Urinary bladder (tissue), 3 donors: ENCODE measurements at regions not wholly inside any gene's neighbourhood (a gene's known extent, or its start where the extent isn't known, plus 50 kb on each side); places are given as distances from the start of the nearest gene placed in this dataset.
"Not testable (repeated sequence)": the region's sequence is repeated elsewhere in the genome, so short reads cannot be mapped to it uniquely, and the experiment has no call there.

Experiments
- DNase-seq: peaks from one replicate; pipeline ENCODE4 v3.0.0-alpha.2; 2015; ENCODE audit errors: extremely low spot score
- H3K27ac ChIP-seq: one replicate; pipeline ENCODE4 v1.5.1; 2013; ENCODE audit warnings: low read depth, mild to moderate bottlenecking, moderate library complexity
- H3K36me3 ChIP-seq: one replicate; pipeline ENCODE4 v1.6.1; 2013; ENCODE audit warnings: mild to moderate bottlenecking, moderate library complexity; ENCODE audit not compliant: insufficient read depth
- H3K4me1 ChIP-seq: one replicate; pipeline ENCODE4 v1.6.1; 2013; ENCODE audit warnings: mild to moderate bottlenecking, moderate library complexity; ENCODE audit not compliant: insufficient read depth
- H3K4me3 ChIP-seq: one replicate; pipeline ENCODE4 v1.5.1; 2013; ENCODE audit warnings: low read depth, low read length
- WGBS: extraction: QIAGEN DNeasy Blood & Tissue Kit; methylation state at CpG from one replicate; pipeline ENCODE4 v1.1.7; 2013; 5-methylcytosine and 5-hydroxymethylcytosine counted together
- donor health status: healthy with polysubstance abuse.
- donor health status: healthy.

DNA sequence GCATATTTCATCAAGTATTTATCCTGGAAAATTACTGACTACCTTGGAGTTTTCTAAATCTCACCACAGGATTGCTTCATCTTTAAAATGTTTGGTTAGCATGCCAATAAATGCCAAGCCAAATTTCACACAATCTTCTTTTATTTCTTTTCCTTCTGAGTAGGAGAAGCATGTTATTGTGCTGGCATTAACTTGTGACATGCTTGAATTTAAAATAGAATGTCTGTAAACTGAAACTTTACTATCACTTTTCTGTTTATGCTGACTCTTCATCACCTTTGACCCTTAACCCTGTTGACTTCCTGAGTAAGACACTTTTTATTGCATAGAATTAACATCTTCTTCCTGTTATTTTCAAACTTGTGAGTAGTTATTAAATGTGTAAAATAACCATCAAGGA, 56.2 kb upstream of the LRRTM4 start:
- DNase-seq = no peak
- no peak overlapping the region for H3K4me3 ChIP-seq

DNA sequence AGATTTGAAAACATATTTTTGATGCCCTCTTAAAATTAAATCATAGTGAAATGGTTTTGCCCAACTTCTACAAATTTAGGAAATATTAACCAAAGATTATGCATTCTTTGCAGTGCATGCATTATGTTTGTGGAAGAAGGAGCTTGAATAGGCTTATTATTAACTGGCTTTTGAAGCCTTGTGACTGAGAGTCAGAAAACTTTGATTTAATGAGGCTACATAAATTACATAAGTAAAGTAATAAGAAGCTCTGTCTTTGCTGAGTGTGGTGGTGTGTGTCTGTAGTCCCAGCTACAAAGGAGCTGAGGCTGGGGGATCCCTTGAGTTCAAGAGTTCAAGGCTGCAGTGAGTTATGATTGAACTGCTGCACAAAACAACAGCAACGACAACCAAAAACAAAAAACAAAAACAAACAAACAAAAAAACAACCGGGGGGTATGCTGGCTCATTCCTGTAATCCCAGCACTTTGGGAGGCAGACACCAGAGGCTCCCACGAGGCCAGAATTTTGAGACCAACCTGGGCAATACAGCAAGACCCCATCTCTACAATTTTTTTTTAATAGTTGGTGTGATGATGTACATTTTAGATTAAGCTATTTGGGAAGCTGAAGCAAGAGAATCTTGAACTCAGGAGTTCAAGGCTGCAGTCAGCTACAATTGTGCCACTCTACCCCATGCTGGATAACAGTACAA, 57.0 kb upstream of the LRRTM4 start:
- no peak overlapping the region for H3K27ac ChIP-seq
- H3K4me1 ChIP-seq = no peaks in the 10 kb centered on the region
- no peak for DNase-seq
- H3K36me3 ChIP-seq = no peaks in the 10 kb centered on the region
- H3K4me3 ChIP-seq = no peak overlapping the region
- WGBS = 78% methylated on average over 3 of the region's 3 CpGs

More for the DNA sequence above, 56.2 kb upstream of the LRRTM4 start:
- H3K4me1 ChIP-seq = no peaks in the 10 kb centered on the region
- H3K27ac ChIP-seq = no peak overlapping the region
- no peaks in the 10 kb centered on the region for H3K36me3 ChIP-seq

DNA sequence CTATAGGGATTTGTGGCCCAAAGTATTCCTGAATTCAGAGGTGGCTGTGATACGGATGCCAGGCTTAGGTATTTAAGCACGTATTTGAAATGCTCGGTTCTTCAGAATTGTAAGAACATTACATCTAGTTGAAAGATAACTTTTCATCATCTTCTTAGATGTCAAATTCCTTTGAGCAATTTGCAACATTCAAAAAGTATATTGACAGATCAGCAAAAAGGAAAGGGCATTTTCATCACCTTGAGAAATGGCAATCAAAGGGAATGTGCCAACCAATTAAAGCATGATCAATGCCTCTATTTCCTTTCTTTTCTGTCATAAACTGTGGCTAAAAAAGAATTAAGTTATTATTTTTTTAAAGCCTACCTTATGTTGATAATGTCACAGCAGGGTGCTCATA, 66.3 kb upstream of the LRRTM4 start:
- DNase-seq = no peak
- Histone ChIP-seq H3K36me3 (no peaks in the 10 kb centered on the region), H3K4me1 (no peaks in the 10 kb centered on the region), H3K4me3 (no peak overlapping the region), H3K27ac (no peak overlapping the region)
- WGBS = 95% methylated on average over 3 of the region's 3 CpGs

DNA sequence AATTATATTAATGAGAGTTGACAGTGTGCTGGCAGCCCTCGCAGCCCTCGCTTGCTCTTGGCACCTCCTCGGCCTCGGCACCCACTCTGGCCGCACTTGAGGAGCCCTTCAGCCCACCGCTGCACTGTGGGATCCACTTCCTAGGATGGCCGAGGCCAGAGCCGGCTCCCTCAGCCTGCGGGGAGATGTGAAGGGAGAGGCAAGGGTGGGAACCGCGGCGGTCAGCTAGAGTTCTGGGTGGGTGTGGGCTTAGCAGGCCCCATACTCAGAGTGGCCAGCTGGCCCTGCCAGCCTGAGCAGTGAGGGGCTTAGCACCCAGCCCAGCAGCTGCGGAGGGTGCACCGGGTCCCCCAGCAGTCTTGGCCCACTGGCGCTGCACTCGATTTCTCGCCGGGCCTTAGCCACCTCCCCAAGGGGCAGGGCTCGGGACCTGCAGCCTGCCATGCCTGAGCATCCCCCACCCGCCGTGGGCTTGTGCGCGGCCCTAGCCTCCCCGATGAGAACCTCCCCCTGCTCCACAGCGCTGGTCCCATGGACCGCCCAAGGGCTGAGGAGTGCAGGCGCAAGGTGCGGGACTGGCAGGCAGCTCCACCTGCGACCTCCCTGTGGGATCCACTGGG, 68.2 kb upstream of the LRRTM4 start:
- H3K4me3 ChIP-seq = no peak overlapping the region
- DNase-seq = no peak
- WGBS = 96% methylated on average over 29 of the region's 29 CpGs
- H3K4me1 ChIP-seq = no peaks in the 10 kb centered on the region
- no peaks in the 10 kb centered on the region for H3K36me3 ChIP-seq
- no peak overlapping the region for H3K27ac ChIP-seq

DNA sequence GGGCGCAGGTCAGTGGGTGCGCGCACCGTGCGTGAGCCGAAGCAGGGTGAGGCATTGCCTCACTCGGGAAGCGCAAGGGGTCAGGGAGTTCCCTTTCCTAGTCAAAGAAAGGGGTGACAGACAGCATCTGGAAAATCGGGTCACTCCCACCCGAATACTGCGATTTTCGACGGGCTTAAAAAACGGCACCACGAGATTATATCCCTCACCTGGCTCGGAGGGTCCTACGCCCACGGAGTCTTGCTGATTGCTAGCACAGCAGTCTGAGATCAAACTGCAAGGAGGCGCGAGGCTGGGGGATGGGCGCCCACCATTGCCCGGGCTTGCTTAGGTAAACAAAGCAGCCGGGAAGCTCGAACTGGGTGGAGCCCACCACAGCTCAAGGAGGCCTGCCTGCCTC, 70.8 kb upstream of the LRRTM4 start:
- H3K4me3 ChIP-seq, H3K36me3 ChIP-seq, H3K4me1 ChIP-seq, H3K27ac ChIP-seq, DNase-seq: not testable (repeated sequence)
- 85% methylated on average over 24 of the region's 24 CpGs for WGBS

DNA sequence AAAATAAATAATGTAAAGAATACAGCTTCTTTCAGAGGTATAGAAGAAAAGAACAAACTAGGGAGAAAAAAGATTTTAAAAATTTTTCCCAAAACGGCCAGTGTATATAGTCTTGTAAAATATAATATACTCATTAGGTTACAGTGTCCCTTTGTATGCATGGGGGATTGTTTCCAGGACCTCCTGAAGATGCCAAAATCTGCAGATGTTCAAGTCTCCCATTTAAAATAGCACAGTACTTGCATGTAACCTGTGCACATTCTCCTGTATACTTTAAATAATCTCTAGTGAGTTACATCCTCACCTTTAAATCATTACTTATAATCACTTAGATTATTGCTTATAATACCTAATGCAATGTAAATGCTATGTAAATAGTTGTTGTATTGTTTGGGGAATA, 80.6 kb upstream of the LRRTM4 start:
- WGBS = 40% methylated on average over 1 of the region's 1 CpG
- no peak overlapping the region for H3K4me3 ChIP-seq
- H3K36me3 ChIP-seq = no peaks in the 10 kb centered on the region
- H3K27ac ChIP-seq = no peak overlapping the region
- DNase-seq = no peak
- H3K4me1 ChIP-seq = no peaks in the 10 kb centered on the region

DNA sequence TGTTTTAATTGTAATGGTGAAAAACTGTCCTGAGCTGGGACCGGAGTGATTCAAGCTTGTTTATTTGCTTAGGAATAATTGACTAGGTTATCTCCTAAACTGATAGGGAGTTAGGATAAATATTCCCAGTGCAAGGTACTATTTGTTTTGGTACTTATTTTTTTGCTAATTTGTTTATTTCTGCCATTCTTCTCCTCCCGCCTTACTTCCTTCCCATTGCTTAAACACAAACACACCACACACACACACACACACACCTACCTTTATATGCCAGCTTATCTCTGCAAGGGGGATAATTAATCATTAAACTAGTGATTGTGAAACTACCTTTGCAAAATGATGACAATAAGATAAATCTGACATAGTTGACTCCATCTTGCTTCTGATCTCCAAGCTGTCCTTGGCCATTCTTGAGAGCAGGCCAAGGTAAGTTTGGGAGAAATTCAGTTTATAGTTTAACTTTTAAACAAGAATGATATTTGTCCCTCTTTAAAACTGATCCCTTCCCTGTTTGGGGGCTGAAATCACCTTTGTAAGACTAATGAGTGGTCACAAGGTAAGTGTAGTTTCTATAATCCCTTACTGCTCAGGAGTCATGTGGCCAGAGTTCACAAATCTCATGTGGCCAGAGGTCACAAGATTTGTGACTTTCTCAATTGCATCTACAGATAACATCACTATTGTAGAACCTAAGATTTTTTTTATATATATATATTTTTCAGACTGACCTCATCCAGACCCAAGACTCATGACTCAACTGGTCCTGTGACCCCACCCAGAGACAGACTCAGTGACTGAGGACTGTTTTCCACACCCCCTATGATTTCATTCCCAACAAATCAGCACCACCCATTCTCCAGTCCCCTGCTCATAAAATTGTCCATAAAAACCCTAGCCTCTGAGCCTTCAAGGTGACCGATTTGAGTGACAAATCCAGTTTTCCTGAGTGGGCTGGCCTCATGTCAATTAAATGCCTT, 83.1 kb upstream of the LRRTM4 start:
- no peak for DNase-seq
- 81% methylated on average over 3 of the region's 3 CpGs for WGBS
- H3K4me3 ChIP-seq = no peak overlapping the region

DNA sequence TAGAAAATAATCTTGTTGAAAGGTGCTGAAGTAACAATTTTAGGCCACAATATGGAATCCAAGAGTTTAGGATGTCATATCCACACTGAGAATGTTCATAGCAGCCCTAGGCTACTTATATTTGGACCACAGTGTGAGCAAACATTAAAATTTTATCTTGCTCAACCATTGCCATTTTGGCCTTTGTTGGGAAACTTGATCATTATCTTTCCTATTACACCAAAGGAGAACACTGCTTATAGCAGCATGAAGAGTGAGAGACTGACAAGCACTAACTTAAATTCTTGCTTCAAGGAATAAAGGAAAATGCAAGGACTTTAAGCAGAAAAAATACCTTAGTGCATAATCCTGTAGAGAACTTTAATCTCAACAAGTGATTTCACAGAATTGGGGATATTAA, 86.3 kb upstream of the LRRTM4 start:
- H3K27ac ChIP-seq = no peak overlapping the region
- no peak for DNase-seq
- no peaks in the 10 kb centered on the region for H3K36me3 ChIP-seq
- no peak overlapping the region for H3K4me3 ChIP-seq
- no peaks in the 10 kb centered on the region for H3K4me1 ChIP-seq

More for the DNA sequence above, 83.1 kb upstream of the LRRTM4 start:
- Histone ChIP-seq H3K36me3 (no peaks in the 10 kb centered on the region), H3K27ac (no peak overlapping the region), H3K4me1 (no peaks in the 10 kb centered on the region)

DNA sequence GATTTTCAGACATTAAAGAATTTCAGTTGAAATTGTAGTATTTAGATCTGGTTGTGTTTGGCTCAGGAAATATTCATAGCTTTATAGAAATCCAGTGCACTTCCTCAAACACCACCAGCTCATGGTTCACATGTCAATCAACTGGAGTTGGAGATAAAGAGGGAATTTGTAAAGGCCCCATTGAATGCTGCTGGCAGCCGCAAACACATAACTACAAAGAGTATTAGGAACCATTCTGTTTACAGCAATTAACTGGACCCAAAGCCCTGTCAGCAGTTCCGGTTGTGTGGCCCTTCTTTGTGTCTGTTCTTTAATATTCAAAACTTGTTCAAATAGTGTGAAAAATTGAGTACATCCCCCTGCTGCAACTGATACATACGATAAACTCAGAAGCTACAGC, 107.4 kb upstream of the LRRTM4 start:
- Histone ChIP-seq H3K4me3 (no peak overlapping the region), H3K36me3 (no peaks in the 10 kb centered on the region), H3K27ac (no peak overlapping the region), H3K4me1 (no peaks in the 10 kb centered on the region)
- 67% methylated on average over 3 of the region's 3 CpGs for WGBS
- DNase-seq = no peak

DNA sequence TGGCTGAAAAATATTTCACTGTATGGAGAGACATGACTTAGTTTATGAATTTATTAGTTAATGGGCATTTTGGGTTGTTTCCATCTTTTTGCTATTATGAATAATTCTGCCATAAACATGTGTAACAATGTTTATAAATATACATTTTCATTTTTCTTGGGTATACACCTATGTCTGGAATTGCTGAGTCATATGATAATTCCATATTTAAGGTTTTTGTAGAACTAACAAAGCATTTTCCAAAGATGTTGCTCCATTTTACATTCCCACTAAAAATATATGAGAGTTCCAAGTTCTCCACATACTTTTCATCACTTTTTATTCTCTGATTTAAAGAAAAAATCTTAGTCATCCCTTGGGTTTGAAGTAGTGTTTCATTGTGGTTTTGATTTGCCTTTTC, 108.8 kb upstream of the LRRTM4 start:
- Histone ChIP-seq H3K27ac (no peak overlapping the region), H3K4me1 (no peaks in the 10 kb centered on the region), H3K4me3 (no peak overlapping the region), H3K36me3 (no peaks in the 10 kb centered on the region)
- no peak for DNase-seq

DNA sequence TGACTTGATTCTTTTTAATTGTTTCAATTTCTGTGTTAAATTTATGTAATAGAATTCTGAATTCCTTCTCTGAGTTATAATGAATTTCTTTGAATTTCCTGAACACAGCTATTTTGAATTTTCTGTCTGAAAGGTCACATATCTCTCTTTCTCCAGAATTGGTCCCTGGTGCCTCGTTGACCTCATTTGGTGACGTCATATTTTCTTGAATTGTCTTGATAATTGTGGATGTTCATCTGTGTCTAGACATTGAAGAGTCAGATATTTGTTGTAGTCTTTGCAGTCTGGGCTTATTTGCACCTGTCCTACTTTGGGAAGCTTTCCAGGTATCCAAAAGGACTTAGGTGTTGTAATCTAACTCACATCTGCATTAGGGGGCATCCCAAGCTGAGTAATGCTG, 111.4 kb upstream of the LRRTM4 start:
- WGBS = 82% methylated on average over 2 of the region's 2 CpGs
- Histone ChIP-seq H3K27ac (no peak overlapping the region), H3K4me1 (no peaks in the 10 kb centered on the region), H3K4me3 (no peak overlapping the region), H3K36me3 (no peaks in the 10 kb centered on the region)
- DNase-seq = no peak

DNA sequence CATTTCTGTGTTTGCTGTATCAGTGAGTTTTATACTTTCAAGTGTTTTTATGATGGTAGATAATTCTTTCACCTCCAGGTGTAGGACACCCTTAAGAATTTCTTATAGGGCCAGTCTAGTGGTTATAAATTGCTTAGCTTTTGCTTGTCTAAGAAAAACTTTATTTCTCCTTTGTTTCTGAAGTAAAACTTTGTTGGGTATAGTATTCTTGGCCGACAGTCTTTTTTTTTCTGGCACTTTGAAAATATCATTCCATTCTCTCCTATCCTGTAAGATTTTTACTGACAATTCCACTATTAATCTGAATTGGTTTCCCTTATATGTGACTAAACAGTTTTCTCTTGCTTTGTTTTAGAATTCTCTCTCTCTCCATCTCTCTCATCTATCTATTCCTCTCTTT, 118.7 kb upstream of the LRRTM4 start:
- H3K36me3 ChIP-seq = no peaks in the 10 kb centered on the region
- no peak for DNase-seq
- no peak overlapping the region for H3K27ac ChIP-seq
- no peaks in the 10 kb centered on the region for H3K4me1 ChIP-seq
- no peak overlapping the region for H3K4me3 ChIP-seq
- 88% methylated on average over 1 of the region's 1 CpG for WGBS

DNA sequence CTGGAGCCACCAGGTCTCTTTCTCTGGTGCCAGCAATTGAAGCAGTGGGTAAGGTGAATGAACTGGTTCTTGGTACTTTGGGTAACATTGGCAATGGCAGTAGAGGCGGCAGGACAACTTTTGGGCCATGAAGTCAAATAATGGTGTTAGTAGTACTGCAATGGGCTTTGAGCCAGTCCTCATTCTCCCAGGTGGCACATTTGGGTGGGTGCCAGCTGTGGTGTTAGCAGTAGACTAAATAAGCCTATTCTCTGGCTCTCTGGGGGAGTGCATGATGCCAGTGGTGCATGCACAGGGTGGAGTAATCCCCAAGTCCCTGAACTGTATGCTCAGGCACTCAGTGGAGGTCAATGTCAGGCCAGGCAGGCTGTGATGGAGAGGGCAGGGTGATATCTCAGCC, 120.2 kb upstream of the LRRTM4 start:
- WGBS = 91% methylated on average over 1 of the region's 1 CpG
- no peak overlapping the region for H3K4me3 ChIP-seq
- no peak for DNase-seq
- H3K36me3 ChIP-seq = no peaks in the 10 kb centered on the region
- no peak overlapping the region for H3K27ac ChIP-seq
- no peaks in the 10 kb centered on the region for H3K4me1 ChIP-seq

DNA sequence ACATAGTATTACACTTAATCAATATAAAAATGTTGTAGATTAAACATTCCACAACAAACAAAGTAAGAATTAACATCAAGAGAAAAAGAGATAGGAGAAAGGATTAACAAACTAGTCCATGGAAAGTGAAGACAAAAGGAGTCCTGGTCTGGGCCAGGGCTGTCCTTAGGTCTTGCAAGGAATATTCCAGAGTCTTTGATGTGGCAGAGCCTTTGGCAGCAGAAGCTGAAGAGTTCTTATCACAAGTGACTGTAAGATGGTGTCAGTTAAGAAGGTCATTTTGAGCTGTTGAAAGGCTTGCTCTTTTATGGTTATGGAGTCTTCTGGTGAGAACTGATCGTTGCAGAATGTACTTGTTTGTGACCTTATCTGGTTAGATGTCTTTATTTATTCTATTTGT, 127.7 kb upstream of the LRRTM4 start:
- DNase-seq = no peak
- no peak overlapping the region for H3K4me3 ChIP-seq
- no peaks in the 10 kb centered on the region for H3K36me3 ChIP-seq
- no peaks in the 10 kb centered on the region for H3K4me1 ChIP-seq
- 41% methylated on average over 1 of the region's 1 CpG for WGBS
- no peak overlapping the region for H3K27ac ChIP-seq
